ENCODE measurements at regions not wholly inside any gene's neighbourhood (a gene's known extent, or its start where the extent isn't known, plus 50 kb on each side); places are given as distances from the start of the nearest gene placed in this dataset.

GRCh38 chr21:25422610-25423608 is 184.4 kb downstream of the MRPL39 start:
- no peak for DNase-seq

- DNase-seq, result peak; percentile 50 to 71
Observed at GRCh38 chr21:25421321-25422028, 185.8 kb downstream of the MRPL39 start.

- no peak for DNase-seq
Observed at GRCh38 chr21:25420831-25421230, 186.4 kb downstream of the MRPL39 start.

- no peak for DNase-seq
Observed at GRCh38 chr21:25416669-25417068, 190.6 kb downstream of the MRPL39 start.

GRCh38 chr21:25412100-25412499 is 195.2 kb downstream of the MRPL39 start:
- no peak for DNase-seq

- no peak for DNase-seq
Observed at GRCh38 chr21:25409978-25410377, 197.3 kb downstream of the MRPL39 start.

GRCh38 chr21:25408666-25409065 is 198.6 kb downstream of the MRPL39 start:
- no peak for DNase-seq

- DNase-seq, result no peak
Observed at GRCh38 chr21:25406887-25407579, 200.2 kb downstream of the MRPL39 start.

GRCh38 chr21:25405984-25406383 is 201.3 kb downstream of the MRPL39 start:
- DNase-seq, result no peak

GRCh38 chr21:25402134-25402961 is 204.9 kb downstream of the MRPL39 start:
- DNase-seq, result no peak

- no peak for DNase-seq
Observed at GRCh38 chr21:25400427-25400826, 206.9 kb downstream of the MRPL39 start.

GRCh38 chr21:25398630-25399029 is 208.7 kb downstream of the MRPL39 start:
- DNase-seq, result no peak

- DNase-seq, result no peak
Observed at GRCh38 chr21:25396135-25396711, 211.1 kb downstream of the MRPL39 start.

GRCh38 chr21:25391777-25392176 is 215.5 kb downstream of the MRPL39 start:
- no peak for DNase-seq

GRCh38 chr21:25390701-25391100 is 216.6 kb downstream of the MRPL39 start:
- no peak for DNase-seq

GRCh38 chr21:25387665-25388064 is 219.6 kb downstream of the MRPL39 start:
- DNase-seq, result no peak

- peak; percentile 34 to 61 for DNase-seq
Observed at GRCh38 chr21:25385911-25386474, 221.3 kb downstream of the MRPL39 start.

- no peak for DNase-seq
Observed at GRCh38 chr21:25385341-25385740, 221.9 kb downstream of the MRPL39 start.

- no peak for DNase-seq
Observed at GRCh38 chr21:25384782-25385181, 222.5 kb downstream of the MRPL39 start.

GRCh38 chr21:25383545-25383944 is 223.7 kb downstream of the MRPL39 start:
- no peak for DNase-seq

- no peak for DNase-seq
Observed at GRCh38 chr21:25381936-25382452, 225.3 kb downstream of the MRPL39 start.

All from SHP77 (cell line).